HG03439 (cell line): ENCODE measurements at regions not wholly inside any gene's neighbourhood (a gene's known extent, or its start where the extent isn't known, plus 50 kb on each side); places are given as distances from the start of the nearest gene placed in this dataset.

Experiments used
- ATAC-seq: cut with Tn5 transposase; IDR thresholded peaks from one replicate; pipeline ENCODE4 v1.9.1; 2021; ENCODE audit warnings: mild to moderate bottlenecking, moderate library complexity; ENCODE audit not compliant: unreplicated experiment

DNA sequence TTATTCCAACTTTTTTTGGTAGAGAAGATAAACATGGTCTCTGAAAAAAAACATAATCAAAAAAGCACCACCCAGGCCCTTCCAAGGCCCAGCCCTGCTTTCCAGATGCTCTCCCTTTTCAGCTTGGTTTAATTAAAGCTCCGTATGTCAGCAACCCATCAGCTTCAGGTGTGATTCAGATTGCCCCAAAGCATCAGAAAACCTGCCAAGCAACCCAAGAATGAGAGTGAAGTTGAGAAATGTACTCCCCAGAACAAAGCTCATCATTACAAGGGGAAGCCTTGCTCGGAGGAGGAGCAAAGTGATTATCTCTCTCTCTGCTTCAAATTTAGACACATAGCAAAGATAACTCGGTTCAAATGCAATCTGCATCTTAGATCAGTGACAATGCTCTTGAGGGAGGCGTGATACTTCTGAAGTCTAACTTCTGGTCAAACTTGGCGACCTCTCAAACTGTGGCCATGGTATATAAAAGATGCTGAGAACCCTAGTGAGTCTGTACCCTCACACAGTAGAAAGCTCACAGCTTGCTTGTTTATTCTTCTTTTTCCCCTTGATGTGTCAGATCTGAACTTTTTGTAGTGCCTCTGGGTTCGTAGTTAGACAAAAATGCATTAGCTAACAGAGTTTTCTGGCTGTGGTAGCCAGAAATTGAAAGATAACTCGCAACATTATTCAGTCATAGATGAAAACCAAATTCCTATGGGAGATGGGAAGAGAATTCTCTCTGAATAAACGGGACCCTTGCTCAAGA lies 63.3 kb upstream of the ZC3H11B start:
- ATAC-seq: no peak

DNA sequence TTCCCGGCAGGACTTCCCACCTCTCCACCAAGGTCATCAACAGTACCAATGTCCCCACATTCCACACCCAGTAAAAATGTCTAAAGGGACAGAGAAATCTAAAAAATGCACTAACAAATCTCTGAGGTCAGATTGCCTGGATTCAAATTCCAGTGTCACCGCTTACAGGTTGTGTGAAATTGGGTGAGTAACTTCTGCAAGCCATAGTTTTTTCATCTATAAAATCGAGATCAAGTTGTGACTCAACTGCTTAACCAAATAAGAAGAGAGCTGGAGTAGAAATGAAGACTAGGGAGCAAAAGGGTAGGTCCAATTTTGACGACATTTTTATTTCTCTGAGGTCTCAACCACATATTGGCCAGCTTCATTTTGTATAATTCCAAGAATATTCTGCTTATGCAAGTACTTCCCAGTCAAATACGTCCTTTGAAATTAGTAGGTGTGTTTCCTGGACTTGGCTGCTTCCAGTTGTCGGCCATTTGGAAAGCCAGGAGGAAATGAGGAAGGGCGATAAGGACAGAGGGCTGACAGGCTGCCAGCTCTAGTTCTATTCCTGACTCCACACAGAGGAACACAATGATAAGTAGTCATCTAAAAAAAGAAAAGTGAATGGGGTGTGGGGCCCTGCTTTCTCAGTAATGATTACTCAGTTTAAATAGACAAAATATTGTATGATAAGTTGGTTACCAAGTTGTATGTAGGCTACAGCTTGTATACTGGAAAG lies 57.7 kb upstream of the ZC3H11B start:
- no peak for ATAC-seq

DNA sequence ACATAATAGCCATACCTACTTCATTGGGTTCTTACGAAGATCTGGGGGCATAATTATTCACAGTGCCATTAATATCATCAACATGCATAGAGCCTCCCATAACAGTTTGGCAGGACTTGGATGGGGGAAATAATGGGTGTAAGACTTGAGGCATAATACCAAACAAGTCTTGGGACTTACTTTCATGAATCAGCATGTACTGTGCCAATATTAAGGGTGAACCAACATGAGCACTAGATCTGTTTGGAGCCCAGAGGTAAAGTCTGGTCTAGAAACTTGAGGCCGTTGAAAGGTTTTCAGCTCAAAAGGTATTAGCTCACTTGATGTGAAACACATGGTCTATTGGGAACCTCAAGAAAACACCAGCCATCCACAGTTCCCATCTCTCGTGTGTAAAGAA lies 56.7 kb upstream of the ZC3H11B start:
- ATAC-seq: no peak

DNA sequence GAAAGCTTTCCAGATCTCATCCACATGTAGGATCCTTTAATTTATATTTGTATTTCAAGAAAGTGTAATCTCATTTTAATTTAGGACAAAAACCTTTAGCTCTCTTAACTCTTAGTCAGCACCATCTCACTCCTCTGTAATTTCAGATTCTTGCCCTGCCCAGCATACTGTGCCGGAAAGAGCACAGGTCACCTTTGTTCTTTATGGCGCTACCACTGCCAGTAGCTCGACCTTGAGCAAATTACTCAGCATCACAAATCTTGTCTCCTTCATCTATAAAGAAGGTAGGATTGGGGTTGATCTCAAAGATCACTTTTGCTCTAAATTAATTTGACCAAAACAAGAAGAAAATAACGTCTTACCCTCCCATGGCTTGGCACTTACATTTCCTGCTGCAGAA lies 56.1 kb upstream of the ZC3H11B start:
- no peak for ATAC-seq

DNA sequence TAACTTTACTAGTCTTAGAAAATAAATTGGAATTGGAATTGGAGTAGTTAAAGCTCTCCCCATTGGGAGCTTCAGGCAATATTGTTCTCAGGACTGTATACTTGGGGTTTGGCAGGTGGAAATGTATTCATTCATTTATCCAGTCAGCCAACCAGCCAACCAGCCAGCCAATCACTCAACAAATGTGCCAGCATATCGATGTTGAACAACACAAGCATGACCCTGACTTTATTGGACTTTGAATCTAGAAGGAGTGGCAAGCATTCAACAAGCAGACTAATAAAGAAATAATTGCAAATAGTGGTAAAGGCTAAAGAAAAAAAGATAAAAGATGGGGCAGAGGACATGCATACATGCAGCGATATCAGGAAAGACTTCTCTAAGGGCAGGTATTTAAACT lies 55.5 kb upstream of the ZC3H11B start:
- no peak for ATAC-seq

DNA sequence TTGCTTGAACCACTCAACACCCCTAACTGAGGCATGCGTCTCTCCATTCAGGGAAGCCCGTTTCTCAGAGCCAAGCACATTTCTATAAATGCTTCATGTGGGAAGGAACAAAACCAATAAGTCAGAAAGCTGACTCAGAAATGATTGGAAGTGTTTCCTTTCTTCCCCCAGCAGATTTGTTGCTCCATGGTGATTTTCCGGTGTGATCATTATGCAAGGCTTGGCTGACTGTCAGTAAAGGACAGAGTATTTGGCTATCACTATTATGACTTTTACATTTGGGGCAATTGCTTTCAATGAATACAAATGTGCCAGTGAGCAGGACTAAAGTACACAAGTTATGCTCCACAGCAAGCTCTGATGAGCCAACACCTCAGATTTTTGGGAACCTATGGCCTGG lies 53.3 kb upstream of the ZC3H11B start:
- no peak for ATAC-seq

DNA sequence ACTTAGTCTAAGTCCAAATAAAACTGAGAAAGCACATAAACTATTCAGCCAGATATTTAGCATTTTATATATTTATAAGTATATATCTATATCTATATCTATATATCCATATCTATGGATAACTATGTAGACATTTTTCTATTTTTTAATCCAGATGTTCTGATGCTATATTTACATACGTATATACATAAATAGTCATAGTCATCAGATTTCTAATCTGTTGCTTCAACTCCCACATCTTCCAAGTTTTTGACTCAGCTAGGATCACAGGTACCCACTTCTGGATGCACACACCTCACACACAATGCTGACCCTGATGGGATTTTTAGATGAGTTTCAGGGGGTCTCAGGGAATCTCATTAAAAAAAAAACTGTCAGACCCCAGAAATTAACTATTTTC lies 52.2 kb upstream of the ZC3H11B start:
- ATAC-seq: no peak

DNA sequence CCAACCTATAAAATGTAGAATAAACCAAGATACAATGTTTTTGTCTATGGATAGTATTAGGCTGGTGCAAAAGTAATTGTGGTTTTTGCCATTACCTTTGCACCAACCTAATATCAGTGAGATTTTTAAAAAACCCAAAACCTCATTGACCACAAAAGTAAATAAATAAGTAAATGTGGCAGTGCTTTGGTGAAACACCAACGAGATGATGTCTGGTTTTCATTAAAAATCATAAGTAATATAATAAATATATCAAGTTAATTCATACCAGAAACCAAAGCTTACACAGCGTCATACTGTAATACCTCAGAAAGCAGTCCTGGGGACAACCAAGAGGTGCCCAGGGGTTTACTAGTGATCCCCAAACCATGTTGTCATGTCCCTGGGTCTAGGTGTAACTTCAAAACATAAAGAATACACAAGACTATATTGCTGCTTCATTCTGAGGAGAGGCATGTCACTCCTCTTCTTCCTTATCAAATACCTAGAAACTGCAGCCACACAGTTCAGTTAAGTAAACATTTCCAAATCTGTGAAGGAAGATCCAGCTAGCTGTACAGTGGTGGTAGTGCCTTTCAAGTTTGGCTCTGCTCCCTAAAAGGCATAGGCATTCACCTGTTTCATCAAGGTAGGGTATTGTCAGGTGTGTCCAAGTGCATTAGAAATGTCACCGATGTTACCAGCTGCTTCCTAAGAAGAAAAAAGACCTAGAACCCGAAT lies 51.6 kb upstream of the ZC3H11B start:
- no peak for ATAC-seq
